BLaER1 (cell line): ENCODE measurements at regions not wholly inside any gene's neighbourhood (a gene's known extent, or its start where the extent isn't known, plus 50 kb on each side); places are given as distances from the start of the nearest gene placed in this dataset.

Experiments used
- H3K27ac ChIP-seq: shearing (Covaris generic); formaldehyde crosslinking; 2 replicates; pipeline ENCODE4 v1.8.1; 2022
- H3K27me3 ChIP-seq: shearing (Covaris generic); formaldehyde crosslinking; 2 replicates; pipeline ENCODE4 v1.8.1; 2022
- H3K36me3 ChIP-seq: shearing (Covaris generic); formaldehyde crosslinking; 2 replicates; pipeline ENCODE4 v1.8.1; 2022
- H3K4me1 ChIP-seq: shearing (Covaris generic); formaldehyde crosslinking; 2 replicates; pipeline ENCODE4 v1.8.1; 2022
- H3K4me2 ChIP-seq: shearing (Covaris generic); formaldehyde crosslinking; 2 replicates; pipeline ENCODE4 v1.8.1; 2022
- H3K4me3 ChIP-seq: shearing (Covaris generic); formaldehyde crosslinking; 2 replicates; pipeline ENCODE4 v1.8.1; 2022
- H3K9ac ChIP-seq: shearing (Covaris generic); formaldehyde crosslinking; 2 replicates; pipeline ENCODE4 v1.8.1; 2022
- H3K9me3 ChIP-seq: shearing (Covaris generic); formaldehyde crosslinking; 2 replicates; pipeline ENCODE4 v1.8.1; 2022
- H4K20me1 ChIP-seq: shearing (Covaris generic); formaldehyde crosslinking; 2 replicates; pipeline ENCODE4 v1.8.1; 2022
- Cebpa-rat ChIP-seq: shearing (Covaris generic); IDR thresholded peaks from 2 replicates; pipeline ENCODE4 v1.8.1; 2022

- TF ChIP-seq Cebpa-rat: no peak
- Histone ChIP-seq H3K4me1 (no peaks in the 10 kb centered on the region), H3K9me3 (no peaks in the 10 kb centered on the region), H3K36me3 (no peaks in the 10 kb centered on the region), H3K27me3 (no peaks in the 10 kb centered on the region), H4K20me1 (no peaks in the 10 kb centered on the region), H3K9ac (no peak overlapping the region), H3K4me2 (no peak overlapping the region), H3K4me3 (no peak overlapping the region), H3K27ac (no peak overlapping the region)
These were observed 61.7 kb upstream of the PDE4D start for GRCh38 chr5:59955241-59955640.

GRCh38 chr5:59943452-59944113 lies 50.1 kb upstream of the PDE4D start:
- Histone ChIP-seq H4K20me1 (no peaks in the 10 kb centered on the region), H3K27me3 (no peaks in the 10 kb centered on the region), H3K9me3 (no peaks in the 10 kb centered on the region), H3K4me2 (no peak overlapping the region), H3K9ac (no peak overlapping the region), H3K27ac (no peak overlapping the region), H3K4me1 (no peaks in the 10 kb centered on the region), H3K4me3 (no peak overlapping the region), H3K36me3 (no peaks in the 10 kb centered on the region)
- TF ChIP-seq Cebpa-rat: no peak
